ENCODE measurements at regions not wholly inside any gene's neighbourhood (a gene's known extent, or its start where the extent isn't known, plus 50 kb on each side); places are given as distances from the start of the nearest gene placed in this dataset.

GRCh38 chr11:91261513-91261912 is 963.1 kb upstream of the FAT3 start:
- ATAC-seq: no peak
- H3K4me3 ChIP-seq: no peak overlapping the region
- H3K27ac ChIP-seq: no peak overlapping the region
- no peaks in the 10 kb centered on the region for H3K9me3 ChIP-seq
- H3K27me3 ChIP-seq: no peaks in the 10 kb centered on the region
- no peak for DNase-seq
- H3K36me3 ChIP-seq: no peaks in the 10 kb centered on the region
- WGBS (ENCODE audit: insufficient coverage, low coverage, low lambda C conversion rate, missing lambda C conversion rate): 36% methylated on average over 5 of the region's 5 CpGs
- TF ChIP-seq, protein P1, sequence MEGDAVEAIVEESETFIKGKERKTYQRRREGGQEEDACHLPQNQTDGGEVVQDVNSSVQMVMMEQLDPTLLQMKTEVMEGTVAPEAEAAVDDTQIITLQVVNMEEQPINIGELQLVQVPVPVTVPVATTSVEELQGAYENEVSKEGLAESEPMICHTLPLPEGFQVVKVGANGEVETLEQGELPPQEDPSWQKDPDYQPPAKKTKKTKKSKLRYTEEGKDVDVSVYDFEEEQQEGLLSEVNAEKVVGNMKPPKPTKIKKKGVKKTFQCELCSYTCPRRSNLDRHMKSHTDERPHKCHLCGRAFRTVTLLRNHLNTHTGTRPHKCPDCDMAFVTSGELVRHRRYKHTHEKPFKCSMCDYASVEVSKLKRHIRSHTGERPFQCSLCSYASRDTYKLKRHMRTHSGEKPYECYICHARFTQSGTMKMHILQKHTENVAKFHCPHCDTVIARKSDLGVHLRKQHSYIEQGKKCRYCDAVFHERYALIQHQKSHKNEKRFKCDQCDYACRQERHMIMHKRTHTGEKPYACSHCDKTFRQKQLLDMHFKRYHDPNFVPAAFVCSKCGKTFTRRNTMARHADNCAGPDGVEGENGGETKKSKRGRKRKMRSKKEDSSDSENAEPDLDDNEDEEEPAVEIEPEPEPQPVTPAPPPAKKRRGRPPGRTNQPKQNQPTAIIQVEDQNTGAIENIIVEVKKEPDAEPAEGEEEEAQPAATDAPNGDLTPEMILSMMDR (IDR thresholded peaks at IDR 0.05): peak in 1 of 4 donors; percentile 5
- TF ChIP-seq POLR2A (IDR thresholded peaks at IDR 0.05): no peak
- H3K4me1 ChIP-seq: no peaks in the 10 kb centered on the region
- intact Hi-C loops (cut with DNase I): no loop called here

- H3K36me3 ChIP-seq: no peaks in the 10 kb centered on the region
- H3K9me3 ChIP-seq: no peaks in the 10 kb centered on the region
- ATAC-seq (no peak), DNase-seq (no peak)
- no peaks in the 10 kb centered on the region for H3K4me1 ChIP-seq
- no peak for TF ChIP-seq POLR2A (IDR thresholded peaks at IDR 0.05)
- TF ChIP-seq, protein P1 (IDR thresholded peaks at IDR 0.05): no peak
- no peaks in the 10 kb centered on the region for H3K27me3 ChIP-seq
- intact Hi-C loops (cut with DNase I): no loop called here
- H3K27ac ChIP-seq: no peak overlapping the region
- no peak overlapping the region for H3K4me3 ChIP-seq
- whole genome bisulfite sequencing (ENCODE audit: insufficient coverage, low coverage, low lambda C conversion rate, missing lambda C conversion rate): 54% methylated on average over 1 of the region's 1 CpG
These were observed 965.7 kb upstream of the FAT3 start for GRCh38 chr11:91258876-91259275.

GRCh38 chr11:91257667-91258066 is 967.0 kb upstream of the FAT3 start:
- H3K27ac ChIP-seq: no peak overlapping the region
- no peak for TF ChIP-seq POLR2A (IDR thresholded peaks at IDR 0.05)
- TF ChIP-seq, protein P1 (IDR thresholded peaks at IDR 0.05): no peak
- intact Hi-C loops (cut with DNase I): no loop called here
- 45% methylated on average over 1 of the region's 1 CpG for WGBS (ENCODE audit: insufficient coverage, low coverage, low lambda C conversion rate, missing lambda C conversion rate)
- H3K9me3 ChIP-seq: no peaks in the 10 kb centered on the region
- no peak overlapping the region for H3K4me3 ChIP-seq
- H3K36me3 ChIP-seq: no peaks in the 10 kb centered on the region
- no peaks in the 10 kb centered on the region for H3K4me1 ChIP-seq
- no peaks in the 10 kb centered on the region for H3K27me3 ChIP-seq
- ATAC-seq (no peak), DNase-seq (no peak)

GRCh38 chr11:91248199-91248807 is 976.3 kb upstream of the FAT3 start:
- H3K4me1 ChIP-seq: no peaks in the 10 kb centered on the region
- 6% methylated on average over 4 of the region's 4 CpGs for WGBS (ENCODE audit: insufficient coverage, low coverage, low lambda C conversion rate, missing lambda C conversion rate)
- no peaks in the 10 kb centered on the region for H3K36me3 ChIP-seq
- H3K9me3 ChIP-seq: no peaks in the 10 kb centered on the region
- H3K4me3 ChIP-seq: no peak overlapping the region
- H3K27ac ChIP-seq: no peak overlapping the region
- peak in 3 of 4 donors; percentile 47 to 56 (median 48) for ATAC-seq
- intact Hi-C loops (cut with DNase I): no loop called here
- DNase-seq: no peak
- no peak for TF ChIP-seq POLR2A (IDR thresholded peaks at IDR 0.05)
- TF ChIP-seq, protein P1 (IDR thresholded peaks at IDR 0.05): peak; percentile 48 to 73 (median 70)
- H3K27me3 ChIP-seq: no peaks in the 10 kb centered on the region
